Progenitor cell of endocrine pancreas (in vitro differentiated cells): ENCODE measurements at regions not wholly inside any gene's neighbourhood (a gene's known extent, or its start where the extent isn't known, plus 50 kb on each side); places are given as distances from the start of the nearest gene placed in this dataset.
"Not testable (repeated sequence)": the region's sequence is repeated elsewhere in the genome, so short reads cannot be mapped to it uniquely, and the experiment has no call there.

ENCODE experiments used
- DNase-seq: peaks from one replicate; pipeline ENCODE4 v3.0.0; 2021; ENCODE audit warnings: low spot score; ENCODE audit not compliant: unreplicated experiment
- H3K27ac Mint-ChIP-seq: 2 replicates; pipeline ENCODE4 v1.8.0; 2021; ENCODE audit warnings: mild to moderate bottlenecking, moderate library complexity, mixed read lengths
- H3K27me3 Mint-ChIP-seq: 2 replicates; pipeline ENCODE4 v1.8.0; 2021; ENCODE audit warnings: mixed read lengths
- H3K36me3 Mint-ChIP-seq: 2 replicates; pipeline ENCODE4 v1.8.0; 2022; ENCODE audit warnings: mixed read lengths; ENCODE audit not compliant: insufficient read depth
- H3K4me1 Mint-ChIP-seq: 2 replicates; pipeline ENCODE4 v1.8.0; 2021; ENCODE audit warnings: low read depth, mixed read lengths
- H3K4me3 Mint-ChIP-seq: 2 replicates; pipeline ENCODE4 v1.8.0; 2021; ENCODE audit warnings: low read depth, mild to moderate bottlenecking, moderate library complexity, mixed read lengths
- H3K9me3 Mint-ChIP-seq: 2 replicates; pipeline ENCODE4 v1.8.0; 2021; ENCODE audit warnings: low read depth, mixed read lengths
- TF ChIP-seq, protein P1 (sequence below): fragments of 200-600 bp; sonication (generic); IDR thresholded peaks from one replicate; pipeline ENCODE4 v1.5.0; 2021; ENCODE audit warnings: antibody characterized with exemption, mild to moderate bottlenecking; ENCODE audit not compliant: unreplicated experiment

- Mint-ChIP-seq H3K27me3 (peaks cover 74% of the 10 kb centered on the region), H3K9me3 (peaks cover 15% of the 10 kb centered on the region), H3K36me3 (peaks cover 2% of the 10 kb centered on the region), H3K4me1 (no peaks in the 10 kb centered on the region), H3K27ac (no peak overlapping the region), H3K4me3 (no peak overlapping the region)
- no peak for DNase-seq
- TF ChIP-seq, protein P1, sequence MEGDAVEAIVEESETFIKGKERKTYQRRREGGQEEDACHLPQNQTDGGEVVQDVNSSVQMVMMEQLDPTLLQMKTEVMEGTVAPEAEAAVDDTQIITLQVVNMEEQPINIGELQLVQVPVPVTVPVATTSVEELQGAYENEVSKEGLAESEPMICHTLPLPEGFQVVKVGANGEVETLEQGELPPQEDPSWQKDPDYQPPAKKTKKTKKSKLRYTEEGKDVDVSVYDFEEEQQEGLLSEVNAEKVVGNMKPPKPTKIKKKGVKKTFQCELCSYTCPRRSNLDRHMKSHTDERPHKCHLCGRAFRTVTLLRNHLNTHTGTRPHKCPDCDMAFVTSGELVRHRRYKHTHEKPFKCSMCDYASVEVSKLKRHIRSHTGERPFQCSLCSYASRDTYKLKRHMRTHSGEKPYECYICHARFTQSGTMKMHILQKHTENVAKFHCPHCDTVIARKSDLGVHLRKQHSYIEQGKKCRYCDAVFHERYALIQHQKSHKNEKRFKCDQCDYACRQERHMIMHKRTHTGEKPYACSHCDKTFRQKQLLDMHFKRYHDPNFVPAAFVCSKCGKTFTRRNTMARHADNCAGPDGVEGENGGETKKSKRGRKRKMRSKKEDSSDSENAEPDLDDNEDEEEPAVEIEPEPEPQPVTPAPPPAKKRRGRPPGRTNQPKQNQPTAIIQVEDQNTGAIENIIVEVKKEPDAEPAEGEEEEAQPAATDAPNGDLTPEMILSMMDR, result no peak
Measured at GRCh38 chr17:73912373-73912746, 268.1 kb upstream of the SDK2 start.

DNA sequence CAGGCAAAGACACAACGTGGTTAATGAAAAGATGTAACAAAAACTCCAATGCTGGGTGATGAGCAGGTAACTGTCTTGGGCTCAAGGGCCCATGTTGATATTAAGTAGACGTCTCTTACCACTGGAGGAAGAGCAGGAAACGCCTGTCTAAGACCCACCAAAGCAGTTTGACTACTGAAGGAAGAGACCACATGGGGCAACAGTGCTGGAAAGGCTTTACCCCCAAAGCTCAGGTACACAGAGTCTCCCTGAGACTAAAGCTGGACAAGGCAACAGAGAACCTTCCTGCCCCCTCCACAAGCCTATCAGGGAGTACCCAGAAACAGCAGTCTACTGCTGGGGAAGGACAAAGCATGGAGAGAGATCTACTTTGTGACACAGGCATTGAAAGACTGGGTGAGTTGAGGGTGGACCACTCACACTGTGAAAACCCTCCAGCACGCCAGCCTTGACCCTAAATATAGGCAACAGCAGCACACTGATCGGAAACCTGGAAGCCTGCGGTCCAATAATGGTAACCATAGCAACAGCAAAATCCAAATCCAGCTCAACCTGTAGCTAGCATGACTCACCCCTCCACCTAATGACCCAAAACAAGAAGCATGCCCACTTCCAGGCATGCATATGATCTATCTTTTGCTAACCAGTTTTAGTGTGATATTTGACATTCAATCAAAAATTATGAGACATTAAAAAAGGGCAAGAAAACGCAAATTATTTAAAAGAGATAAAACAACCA, 270.5 kb upstream of the SDK2 start:
- H3K27ac Mint-ChIP-seq, result peak overlapping the region; percentile 27
- TF ChIP-seq, protein P1, result no peak
- H3K4me1 Mint-ChIP-seq, result no peaks in the 10 kb centered on the region
- peaks cover 55% of the 10 kb centered on the region for H3K27me3 Mint-ChIP-seq
- peaks cover 24% of the 10 kb centered on the region for H3K9me3 Mint-ChIP-seq
- H3K36me3 Mint-ChIP-seq, result peaks cover 2% of the 10 kb centered on the region
- H3K4me3 Mint-ChIP-seq, result no peak overlapping the region
- DNase-seq, result no peak

DNA sequence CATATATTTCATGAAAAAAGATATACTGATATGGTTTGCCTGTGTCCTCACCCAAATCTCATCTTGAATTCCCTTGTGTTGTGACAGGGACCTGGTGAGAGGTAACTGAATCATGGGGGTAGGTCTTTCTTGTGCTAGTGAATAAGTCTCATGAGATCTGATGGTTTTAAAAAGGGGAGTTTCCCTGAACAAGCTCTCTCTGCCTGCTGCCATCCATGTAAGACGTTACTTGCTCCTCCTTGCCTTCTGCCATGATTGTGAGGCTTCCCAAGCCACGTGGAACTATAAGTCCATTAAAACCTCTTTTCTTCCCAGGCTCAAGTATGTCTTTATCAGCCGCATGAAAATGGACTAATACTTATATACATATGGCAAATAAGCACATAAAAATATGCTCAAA, 274.8 kb upstream of the SDK2 start:
- not testable (repeated sequence) for DNase-seq, H3K27ac Mint-ChIP-seq, H3K4me1 Mint-ChIP-seq, H3K4me3 Mint-ChIP-seq, H3K36me3 Mint-ChIP-seq
- peaks cover 17% of the 10 kb centered on the region for H3K27me3 Mint-ChIP-seq
- H3K9me3 Mint-ChIP-seq, result peaks cover 24% of the 10 kb centered on the region

DNA sequence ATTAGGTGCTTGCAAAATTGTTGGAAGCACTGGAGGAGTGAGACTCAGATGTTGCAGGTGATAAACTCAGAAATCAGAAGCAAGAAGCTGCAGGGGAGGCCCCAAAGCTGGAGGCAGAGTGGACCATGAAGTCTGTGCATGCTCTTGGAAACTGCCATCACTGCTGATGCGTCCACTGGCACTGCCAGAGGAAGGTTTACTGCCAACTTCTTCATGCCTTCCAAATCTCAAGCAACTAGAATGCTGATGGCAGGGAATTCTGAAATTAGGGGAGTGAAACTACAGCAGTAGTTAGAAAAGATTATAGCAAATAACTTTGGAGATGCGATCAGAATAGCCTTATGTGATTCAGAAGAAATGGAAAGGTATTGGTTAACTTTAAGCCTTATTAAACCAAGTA, 277.1 kb upstream of the SDK2 start:
- H3K27me3 Mint-ChIP-seq, result peaks cover 6% of the 10 kb centered on the region
- no peaks in the 10 kb centered on the region for H3K36me3 Mint-ChIP-seq
- H3K27ac Mint-ChIP-seq, result no peak overlapping the region
- no peak for DNase-seq
- H3K4me1 Mint-ChIP-seq, result no peaks in the 10 kb centered on the region
- no peak overlapping the region for H3K4me3 Mint-ChIP-seq
- TF ChIP-seq, protein P1, result no peak
- peaks cover 14% of the 10 kb centered on the region for H3K9me3 Mint-ChIP-seq

- Mint-ChIP-seq H3K4me1 (no peaks in the 10 kb centered on the region), H3K27me3 (peaks cover 4% of the 10 kb centered on the region), H3K27ac (no peak overlapping the region), H3K36me3 (no peaks in the 10 kb centered on the region), H3K4me3 (no peak overlapping the region), H3K9me3 (peaks cover 6% of the 10 kb centered on the region)
- no peak for DNase-seq
- TF ChIP-seq, protein P1, result no peak
Measured at GRCh38 chr17:73924114-73924908, 279.2 kb upstream of the RPL38 start.

DNA sequence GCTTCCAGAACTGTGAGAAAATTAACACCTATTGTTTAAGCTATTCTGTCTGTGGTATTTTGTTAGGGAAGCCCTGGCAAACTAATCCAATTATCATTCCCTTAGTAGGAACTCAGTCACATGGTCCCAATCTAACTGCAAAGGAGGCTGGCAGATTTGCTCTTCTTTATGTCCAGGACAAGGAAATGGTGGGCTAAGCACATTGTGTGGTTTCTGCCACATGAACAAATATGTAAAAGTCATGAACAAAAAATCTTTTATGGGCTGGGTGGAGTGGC, 278.6 kb upstream of the RPL38 start:
- DNase-seq, result no peak
- Mint-ChIP-seq H3K4me1 (no peaks in the 10 kb centered on the region), H3K4me3 (no peak overlapping the region), H3K36me3 (no peaks in the 10 kb centered on the region), H3K27ac (no peak overlapping the region), H3K9me3 (peaks cover 4% of the 10 kb centered on the region), H3K27me3 (peaks cover 7% of the 10 kb centered on the region)
- TF ChIP-seq, protein P1, result no peak
